ENCODE measurements at regions not wholly inside any gene's neighbourhood (a gene's known extent, or its start where the extent isn't known, plus 50 kb on each side); places are given as distances from the start of the nearest gene placed in this dataset.

GRCh38 chr1:234746798-234747196, 136.8 kb upstream of the IRF2BP2 start:
- ChIA-PET CTCF (interaction anchor here (1.5 kb wide), 1 partner anchor 24 kb away, joined by 3 read pairs; no protein-coding TSS in a partner anchor), POLR2A (no interaction called here)
- Histone ChIP-seq H3K36me3 (ENCODE audit: control insufficient read depth, insufficient read depth, low read length) (no peaks in the 10 kb centered on the region), H3K4me3 (ENCODE audit: low read depth, low read length) (no peak overlapping the region), H3K27me3 (ENCODE audit: control insufficient read depth, insufficient read depth, low read length) (no peaks in the 10 kb centered on the region)
- no peak for TF ChIP-seq CTCF (IDR thresholded peaks at IDR 0.05; ENCODE audit: insufficient read depth, low read depth, low read length)
- DNase-seq (ENCODE audit: low read depth), result no peak

GRCh38 chr1:234745844-234746797, 136.1 kb upstream of the IRF2BP2 start:
- DNase-seq (ENCODE audit: low read depth), result no peak
- H3K36me3 ChIP-seq (ENCODE audit: control insufficient read depth, insufficient read depth, low read length), result no peaks in the 10 kb centered on the region
- ChIA-PET POLR2A (interaction anchor here (0.7 kb wide), 1 partner anchor 25 kb away, joined by 4 read pairs; no protein-coding TSS in a partner anchor), CTCF (interaction anchor here (0.5 to 1.5 kb wide), 2 partner anchors 25 to 99 kb away, joined by 3 to 5 read pairs; no protein-coding TSS in a partner anchor)
- H3K4me3 ChIP-seq (ENCODE audit: low read depth, low read length), result no peak overlapping the region
- TF ChIP-seq CTCF (IDR thresholded peaks at IDR 0.05; ENCODE audit: insufficient read depth, low read depth, low read length), result no peak
- H3K27me3 ChIP-seq (ENCODE audit: control insufficient read depth, insufficient read depth, low read length), result no peaks in the 10 kb centered on the region

- no peak for TF ChIP-seq CTCF (IDR thresholded peaks at IDR 0.05; ENCODE audit: insufficient read depth, low read depth, low read length)
- Histone ChIP-seq H3K4me3 (ENCODE audit: low read depth, low read length) (no peak overlapping the region), H3K36me3 (ENCODE audit: control insufficient read depth, insufficient read depth, low read length) (no peaks in the 10 kb centered on the region), H3K27me3 (ENCODE audit: control insufficient read depth, insufficient read depth, low read length) (no peaks in the 10 kb centered on the region)
- no peak for DNase-seq (ENCODE audit: low read depth)
- POLR2A ChIA-PET, result no interaction called here
- CTCF ChIA-PET, result interaction anchor here (0.5 kb wide), 1 partner anchor 100 kb away, joined by 5 read pairs; no protein-coding TSS in a partner anchor
Observed at GRCh38 chr1:234745276-234745675, 135.3 kb upstream of the IRF2BP2 start.

GRCh38 chr1:234743791-234744611, 134.0 kb upstream of the IRF2BP2 start:
- H3K36me3 ChIP-seq (ENCODE audit: control insufficient read depth, insufficient read depth, low read length), result no peaks in the 10 kb centered on the region
- H3K4me3 ChIP-seq (ENCODE audit: low read depth, low read length), result no peak overlapping the region
- ChIA-PET CTCF (interaction anchor here (0.9 to 1.6 kb wide), 3 partner anchors 12 to 230 kb away, joined by 3 to 4 read pairs (median 4); no protein-coding TSS in a partner anchor), POLR2A (interaction anchor here (0.7 kb wide), 1 partner anchor 10 kb away, joined by 7 read pairs; no protein-coding TSS in a partner anchor)
- no peak for TF ChIP-seq CTCF (IDR thresholded peaks at IDR 0.05; ENCODE audit: insufficient read depth, low read depth, low read length)
- no peaks in the 10 kb centered on the region for H3K27me3 ChIP-seq (ENCODE audit: control insufficient read depth, insufficient read depth, low read length)
- DNase-seq (ENCODE audit: low read depth), result no peak

Measured in BJ (cell line).